RWPE1 (cell line): ENCODE measurements at regions not wholly inside any gene's neighbourhood (a gene's known extent, or its start where the extent isn't known, plus 50 kb on each side); places are given as distances from the start of the nearest gene placed in this dataset.

ENCODE experiments used
- CTCF ChIA-PET: fragments of 350-600 bp; sonication (Branson Sonifier 250); formaldehyde crosslinking; extraction: SDS; loops from one replicate; lab custom pipeline; 2021; lab: Yijun Ruan, JAX
- POLR2A ChIA-PET: fragments of 400-600 bp; formaldehyde crosslinking; extraction: SDS; loops from one replicate; lab custom pipeline; 2020; ENCODE audit warnings: antibody characterized with exemption; ENCODE audit not compliant: low non-redundant PET; lab: Yijun Ruan, JAX
- DNase-seq: peaks from one replicate; pipeline ENCODE4 v3.0.0; 2012; ENCODE audit warnings: low spot score
- H3K27ac ChIP-seq: fragments of 450-650 bp; 2 replicates; pipeline ENCODE4 v1.5.1; 2017
- TF ChIP-seq, protein P1 (sequence below): fragments of 450-650 bp; conservative IDR thresholded peaks from 2 replicates; pipeline ENCODE4 v1.5.1; 2017; ENCODE audit warnings: low read depth, mild to moderate bottlenecking

DNA sequence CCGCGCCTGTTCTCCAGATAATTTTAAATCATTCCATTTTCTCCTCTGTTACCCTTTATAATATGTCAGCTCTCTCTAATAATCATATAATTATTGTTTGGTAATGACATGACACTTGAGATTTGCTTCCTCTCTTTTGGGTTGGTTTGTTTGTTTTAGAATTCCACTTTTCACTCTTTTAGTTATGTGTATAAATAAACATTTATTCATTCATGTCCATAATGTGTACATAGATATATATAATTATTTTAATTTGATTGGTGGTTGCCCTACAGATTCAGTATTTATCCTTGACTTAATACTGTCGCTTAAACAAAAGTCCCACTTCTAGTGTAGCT lies 93.4 kb upstream of the FMN2 start:
- DNase-seq, result no peak
- POLR2A ChIA-PET, result interaction anchor here (0.6 kb wide), 1 partner anchor 180 kb away, joined by 10 read pairs; no protein-coding TSS in a partner anchor
- CTCF ChIA-PET, result interaction anchor here (0.6 kb wide), 2 partner anchors 179 to 185 kb away, joined by 4 to 5 read pairs; no protein-coding TSS in a partner anchor
- no peak overlapping the region for H3K27ac ChIP-seq
- TF ChIP-seq, protein P1, sequence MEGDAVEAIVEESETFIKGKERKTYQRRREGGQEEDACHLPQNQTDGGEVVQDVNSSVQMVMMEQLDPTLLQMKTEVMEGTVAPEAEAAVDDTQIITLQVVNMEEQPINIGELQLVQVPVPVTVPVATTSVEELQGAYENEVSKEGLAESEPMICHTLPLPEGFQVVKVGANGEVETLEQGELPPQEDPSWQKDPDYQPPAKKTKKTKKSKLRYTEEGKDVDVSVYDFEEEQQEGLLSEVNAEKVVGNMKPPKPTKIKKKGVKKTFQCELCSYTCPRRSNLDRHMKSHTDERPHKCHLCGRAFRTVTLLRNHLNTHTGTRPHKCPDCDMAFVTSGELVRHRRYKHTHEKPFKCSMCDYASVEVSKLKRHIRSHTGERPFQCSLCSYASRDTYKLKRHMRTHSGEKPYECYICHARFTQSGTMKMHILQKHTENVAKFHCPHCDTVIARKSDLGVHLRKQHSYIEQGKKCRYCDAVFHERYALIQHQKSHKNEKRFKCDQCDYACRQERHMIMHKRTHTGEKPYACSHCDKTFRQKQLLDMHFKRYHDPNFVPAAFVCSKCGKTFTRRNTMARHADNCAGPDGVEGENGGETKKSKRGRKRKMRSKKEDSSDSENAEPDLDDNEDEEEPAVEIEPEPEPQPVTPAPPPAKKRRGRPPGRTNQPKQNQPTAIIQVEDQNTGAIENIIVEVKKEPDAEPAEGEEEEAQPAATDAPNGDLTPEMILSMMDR, result no peak

DNA sequence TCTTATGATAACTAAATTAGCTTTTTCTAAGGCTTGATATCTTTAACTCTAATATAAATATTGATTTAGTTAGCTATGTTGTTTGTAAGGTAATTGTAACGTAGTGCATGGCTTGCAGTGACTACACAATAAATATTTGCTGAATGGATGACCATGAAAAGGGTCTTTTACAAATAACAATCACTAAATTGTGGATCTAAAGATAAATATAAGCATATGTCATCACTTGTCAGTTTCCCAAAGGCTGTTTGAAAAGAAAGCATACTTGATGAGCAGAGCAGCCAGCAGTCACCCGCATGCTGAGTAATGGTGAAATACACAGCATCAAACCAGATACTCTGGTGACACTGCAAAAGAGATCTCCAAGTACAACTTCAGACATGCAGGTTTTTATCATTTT lies 92.5 kb upstream of the FMN2 start:
- H3K27ac ChIP-seq, result no peak overlapping the region
- CTCF ChIA-PET, result interaction anchor here (0.7 kb wide), 1 partner anchor 336 kb away, joined by 3 read pairs; no protein-coding TSS in a partner anchor
- TF ChIP-seq, protein P1, result no peak
- DNase-seq, result no peak
- POLR2A ChIA-PET, result no interaction called here

DNA sequence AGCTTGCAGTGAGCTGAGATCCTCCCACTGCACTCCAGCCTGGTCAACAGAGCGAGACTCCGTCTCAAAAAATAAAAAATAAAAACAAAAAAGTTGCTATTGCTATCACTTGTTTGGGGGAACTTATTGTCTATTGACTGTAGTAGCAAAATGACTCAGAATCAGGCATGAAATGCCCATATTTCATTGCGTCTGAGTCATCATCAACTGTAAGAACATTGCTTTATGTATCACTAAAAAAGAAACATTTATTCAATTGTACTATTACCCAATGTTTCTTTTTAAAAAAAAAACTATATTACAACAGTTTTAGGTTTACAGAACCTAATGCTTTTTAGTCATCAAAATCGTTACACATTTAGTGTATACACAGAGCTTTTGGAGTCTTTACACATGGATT lies 91.0 kb upstream of the FMN2 start:
- peak; percentile 53 for DNase-seq
- ChIA-PET POLR2A (no interaction called here), CTCF (no interaction called here)
- TF ChIP-seq, protein P1, result no peak
- H3K27ac ChIP-seq, result peak overlapping the region; percentile 55

DNA sequence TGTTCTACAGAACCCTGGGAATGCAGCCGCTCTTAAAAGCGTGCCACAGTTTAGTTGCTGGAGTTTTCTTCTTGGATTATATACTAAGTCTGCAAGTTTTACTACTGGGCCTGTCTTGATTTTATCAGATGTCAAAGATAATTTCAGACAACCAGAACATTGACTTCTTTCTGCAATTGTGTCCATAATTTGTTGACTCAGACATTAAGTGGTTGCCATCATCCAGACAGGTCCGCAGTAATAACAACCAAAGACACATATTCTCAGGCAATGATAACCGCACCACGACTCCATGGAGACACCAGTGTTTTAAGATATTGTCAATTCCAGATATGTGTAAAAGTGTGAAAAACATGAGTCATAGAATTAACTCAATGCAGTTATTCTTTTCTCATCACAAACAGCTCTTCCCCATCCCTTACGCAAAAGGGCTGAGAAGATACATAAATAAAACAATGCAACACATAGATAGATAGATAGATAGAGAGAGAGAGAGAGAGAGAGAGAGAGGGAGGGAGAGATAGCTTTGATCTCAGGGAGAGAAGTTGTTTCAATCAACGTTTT lies 90.4 kb upstream of the FMN2 start:
- CTCF ChIA-PET, result interaction anchor here (0.7 kb wide), 1 partner anchor 1783 kb away, joined by 4 read pairs; no protein-coding TSS in a partner anchor
- TF ChIP-seq, protein P1, result no peak
- H3K27ac ChIP-seq, result no peak overlapping the region
- POLR2A ChIA-PET, result no interaction called here
- DNase-seq, result no peak

DNA sequence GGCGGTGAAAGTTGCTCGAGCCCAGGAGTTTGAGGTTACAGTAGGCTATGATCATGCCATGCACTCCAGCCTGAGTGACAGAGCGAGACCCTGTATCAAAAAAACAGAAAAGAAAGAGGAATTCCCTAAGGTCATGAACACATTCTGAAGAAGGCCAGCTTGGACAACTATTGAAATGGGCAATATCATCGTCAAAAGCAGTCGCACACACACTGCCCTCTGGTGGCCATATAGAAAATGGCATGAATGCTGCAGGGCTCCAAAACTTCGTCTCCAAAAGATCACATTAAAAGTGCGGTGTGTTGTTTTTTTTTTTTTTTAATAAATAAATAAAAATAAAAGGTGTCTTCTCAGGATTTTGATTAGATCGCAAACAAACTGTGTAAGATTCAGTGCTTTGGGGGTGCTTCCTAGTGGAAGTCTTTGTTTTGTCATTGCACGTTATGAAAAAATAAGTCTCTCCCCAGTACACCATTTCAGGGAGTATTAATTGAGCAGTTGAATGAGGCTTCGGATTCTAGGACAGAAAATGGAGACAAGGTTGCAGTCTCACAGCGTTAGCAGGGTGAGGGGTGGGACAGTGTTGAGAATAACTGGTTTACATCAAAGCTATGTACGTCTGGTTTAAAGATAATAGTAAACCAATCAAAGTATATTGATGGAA lies 87.5 kb upstream of the FMN2 start:
- TF ChIP-seq, protein P1, result peak; percentile 70
- CTCF ChIA-PET, result interaction anchor here (0.6 to 1.0 kb wide), 8 partner anchors 18 to 1639 kb away, joined by 3 to 5 read pairs (median 4); no protein-coding TSS in a partner anchor
- no peak overlapping the region for H3K27ac ChIP-seq
- POLR2A ChIA-PET, result no interaction called here
- peak; percentile 16 for DNase-seq

DNA sequence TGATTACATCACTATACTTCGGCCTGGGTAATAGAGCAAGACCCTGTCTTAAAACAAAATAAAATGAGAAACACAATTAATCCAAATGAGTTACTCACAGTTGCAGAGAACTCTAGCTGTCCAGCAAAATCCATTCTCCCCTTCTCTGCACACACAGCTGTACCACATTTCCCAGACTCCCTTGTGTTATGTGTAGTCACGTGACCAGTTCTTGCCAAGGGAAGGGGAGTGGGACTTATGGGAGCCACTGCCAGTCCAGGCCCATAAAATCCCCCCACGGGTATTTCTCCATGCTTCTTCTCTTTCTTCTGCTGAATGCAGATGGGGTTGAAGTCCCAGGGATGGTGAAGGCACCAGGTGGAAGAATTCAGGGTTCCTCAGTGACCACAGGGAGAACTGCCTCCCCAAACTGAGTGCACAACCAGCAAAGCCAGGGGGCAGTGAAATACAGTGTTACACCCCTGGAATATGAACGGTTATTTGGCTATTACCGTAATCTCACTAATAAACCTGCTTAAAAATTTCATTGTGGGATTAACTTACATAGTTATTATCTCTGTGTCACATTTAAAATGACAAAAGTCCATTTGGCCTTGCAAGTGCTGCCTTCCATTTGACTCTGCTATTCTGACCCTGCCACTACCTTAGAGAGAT lies 85.6 kb upstream of the FMN2 start:
- POLR2A ChIA-PET, result no interaction called here
- H3K27ac ChIP-seq, result no peak overlapping the region
- TF ChIP-seq, protein P1, result no peak
- DNase-seq, result no peak
- CTCF ChIA-PET, result interaction anchor here (0.6 kb wide), 3 partner anchors 161 to 1443 kb away, joined by 4 to 5 read pairs (median 5); no protein-coding TSS in a partner anchor
